NT2/D1 (cell line): ENCODE measurements at regions not wholly inside any gene's neighbourhood (a gene's known extent, or its start where the extent isn't known, plus 50 kb on each side); places are given as distances from the start of the nearest gene placed in this dataset.

Experiments used
- DNase-seq: peaks from one replicate; pipeline ENCODE4 v3.0.0-alpha.2; 2011; ENCODE audit warnings: low read depth, low spot score
- H3K27me3 ChIP-seq: 2 replicates; pipeline ENCODE4 v1.6.0; 2011; ENCODE audit warnings: mild to moderate bottlenecking; ENCODE audit not compliant: insufficient read length, insufficient read depth
- H3K36me3 ChIP-seq: 2 replicates; pipeline ENCODE4 v1.6.1; 2011; ENCODE audit warnings: mild to moderate bottlenecking, low read length, mixed read lengths; ENCODE audit not compliant: insufficient read depth, insufficient read length
- H3K4me1 ChIP-seq: 2 replicates; pipeline ENCODE4 v1.5.1; 2011; ENCODE audit not compliant: insufficient read depth, insufficient read length
- H3K4me3 ChIP-seq: 2 replicates; pipeline ENCODE4 v1.5.1; 2011; ENCODE audit warnings: low read depth; ENCODE audit not compliant: insufficient read length
- H3K9ac ChIP-seq: 2 replicates; pipeline ENCODE4 v1.6.0; 2011; ENCODE audit warnings: low read depth; ENCODE audit not compliant: insufficient read length
- H3K9me3 ChIP-seq: 2 replicates; pipeline ENCODE4 v1.5.1; 2011; ENCODE audit warnings: mild to moderate bottlenecking, low read length; ENCODE audit not compliant: insufficient read depth
- SUZ12 ChIP-seq: IDR thresholded peaks from 2 replicates; pipeline ENCODE4 v1.6.1; 2011; ENCODE audit not compliant: insufficient read length, insufficient read depth; ENCODE audit errors: extremely low read depth
- YY1 ChIP-seq: IDR thresholded peaks from 2 replicates; pipeline ENCODE4 v1.6.1; 2011; ENCODE audit not compliant: insufficient read length, insufficient read depth
- ZNF274 ChIP-seq: IDR thresholded peaks from 2 replicates; pipeline ENCODE4 v1.6.1; 2011; ENCODE audit warnings: mild to moderate bottlenecking, low read depth, low read length

DNA sequence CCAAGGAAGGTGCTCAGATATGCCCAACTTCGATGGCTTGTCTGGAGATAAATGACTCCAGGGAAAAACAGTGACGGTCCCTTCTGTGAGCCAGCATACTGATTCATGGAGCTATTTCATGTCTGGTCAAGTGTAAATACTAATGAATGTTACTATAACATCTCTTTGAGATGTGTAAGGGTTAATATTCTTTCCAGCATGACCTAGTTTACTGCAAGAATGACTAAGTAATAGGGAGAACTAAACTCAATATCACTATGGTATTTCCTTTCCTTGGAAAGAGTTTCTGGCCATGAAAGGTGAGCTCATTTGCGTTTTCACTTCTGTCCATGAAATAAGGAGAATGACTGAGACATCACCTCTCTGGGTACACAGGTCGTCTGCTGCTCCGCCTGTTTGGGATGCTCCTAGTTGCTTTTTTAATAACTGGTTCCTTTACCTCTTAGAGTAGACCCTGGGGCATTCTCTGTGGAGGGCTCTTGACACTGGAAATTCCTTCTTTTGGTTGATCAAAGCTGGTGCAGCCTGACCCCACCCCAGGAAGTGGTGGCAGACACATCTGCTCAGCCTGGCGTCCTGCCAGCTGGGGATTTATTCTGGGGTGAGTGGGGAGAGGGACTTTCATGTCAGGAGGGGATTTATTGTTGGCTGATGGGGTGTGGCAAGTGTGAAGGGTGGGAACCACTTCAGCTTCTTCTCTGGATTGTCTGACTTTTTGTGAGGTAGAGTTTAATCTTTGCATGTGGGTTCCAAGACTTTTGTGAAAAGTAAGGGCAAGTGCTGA lies 250.0 kb upstream of the MPDZ start:
- no peak for TF ChIP-seq SUZ12
- DNase-seq = no peak
- Histone ChIP-seq H3K36me3 (no peaks in the 10 kb centered on the region), H3K27me3 (no peaks in the 10 kb centered on the region), H3K9me3 (no peaks in the 10 kb centered on the region), H3K9ac (no peak overlapping the region), H3K4me1 (no peaks in the 10 kb centered on the region), H3K4me3 (no peak overlapping the region)

DNA sequence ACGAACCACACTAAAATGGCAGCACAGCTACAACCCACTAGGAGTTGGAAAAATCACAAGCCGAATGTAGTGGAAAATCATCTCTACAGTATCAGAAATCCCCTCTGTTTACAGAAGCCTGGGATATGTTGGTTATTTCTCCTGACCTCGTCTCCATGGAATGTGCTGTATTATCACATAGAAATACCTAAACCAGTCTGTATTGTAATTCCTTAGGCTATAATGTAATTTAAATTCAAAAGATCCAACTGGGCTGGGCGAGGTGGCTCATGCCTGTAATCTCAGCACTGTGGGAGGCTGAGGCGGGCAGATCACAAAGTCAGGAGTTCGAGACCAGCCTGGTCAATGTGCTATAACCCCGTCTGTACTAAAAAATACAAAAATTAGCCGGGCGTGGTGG lies 244.8 kb upstream of the MPDZ start:
- Histone ChIP-seq H3K9me3 (no peaks in the 10 kb centered on the region), H3K36me3 (no peaks in the 10 kb centered on the region), H3K4me3 (no peak overlapping the region), H3K27me3 (no peaks in the 10 kb centered on the region), H3K4me1 (no peaks in the 10 kb centered on the region), H3K9ac (no peak overlapping the region)
- TF ChIP-seq SUZ12 (no peak), ZNF274 (no peak), YY1 (no peak)
- DNase-seq = peak; percentile 32

DNA sequence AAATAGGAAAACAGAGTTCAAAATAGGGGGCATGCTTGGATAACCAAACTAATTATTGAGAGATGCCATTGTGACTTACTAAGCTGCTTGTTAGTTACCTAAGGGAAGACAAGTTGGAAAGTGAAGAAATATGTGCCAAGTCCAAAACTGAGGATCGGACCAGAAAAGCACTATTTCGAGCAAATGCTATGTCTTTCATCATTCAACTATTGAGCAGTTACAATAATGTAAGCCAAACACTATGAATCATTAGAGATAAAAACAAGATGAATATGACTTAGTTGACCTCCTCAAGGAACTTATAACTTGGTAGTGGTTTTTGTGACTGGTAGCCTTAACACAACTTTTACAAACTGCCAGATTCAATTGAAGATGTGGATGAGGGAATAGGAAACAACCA lies 240.6 kb upstream of the MPDZ start:
- Histone ChIP-seq H3K4me1 (no peaks in the 10 kb centered on the region), H3K9me3 (peaks cover 5% of the 10 kb centered on the region; the same call in 1 of the 2 replicates), H3K4me3 (no peak overlapping the region), H3K27me3 (no peaks in the 10 kb centered on the region), H3K36me3 (no peaks in the 10 kb centered on the region), H3K9ac (no peak overlapping the region)
- TF ChIP-seq YY1 (no peak), SUZ12 (no peak), ZNF274 (no peak)
- no peak for DNase-seq

DNA sequence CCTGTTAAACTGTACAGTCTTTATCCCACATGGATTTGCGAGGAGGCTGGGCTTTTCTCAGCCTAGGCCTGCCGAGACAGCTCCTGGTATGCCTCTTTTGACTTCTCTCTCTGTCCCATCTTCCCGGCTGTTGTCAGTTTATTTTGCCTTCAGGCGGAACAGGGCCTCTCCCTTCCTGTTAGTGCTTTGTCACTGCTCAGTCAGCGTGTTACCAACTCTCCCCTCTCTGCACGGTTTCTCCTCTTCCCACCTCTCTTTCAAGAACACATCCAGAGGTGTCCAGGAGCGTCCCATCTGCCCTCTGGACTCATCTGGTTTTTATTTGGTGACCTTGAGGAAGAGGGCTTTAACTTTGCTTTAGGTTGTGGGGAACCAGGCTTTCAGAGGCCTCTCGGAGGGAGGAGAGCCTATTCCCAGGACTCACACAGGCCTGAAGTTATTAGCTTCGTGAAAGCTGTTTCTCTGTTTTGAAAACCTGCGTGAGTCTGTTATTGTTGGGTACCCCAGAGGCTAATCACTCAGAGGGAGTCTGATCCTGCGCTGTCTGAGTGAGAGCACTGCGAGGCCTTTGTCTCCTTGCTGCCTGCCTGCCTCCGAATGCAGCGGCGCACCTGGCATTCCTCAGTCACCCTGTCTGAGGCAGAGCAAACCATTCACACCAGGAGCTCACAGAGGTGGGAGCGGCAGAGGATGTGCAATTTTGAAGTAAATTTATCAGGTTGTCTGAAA lies 234.4 kb upstream of the MPDZ start:
- peak; percentile 22 for DNase-seq
- H3K9ac ChIP-seq = peak overlapping the region; percentile 68
- H3K9me3 ChIP-seq = peaks cover 5% of the 10 kb centered on the region; the same call in 1 of the 2 replicates
- no peaks in the 10 kb centered on the region for H3K4me1 ChIP-seq
- H3K27me3 ChIP-seq = no peaks in the 10 kb centered on the region
- H3K36me3 ChIP-seq = no peaks in the 10 kb centered on the region
- no peak overlapping the region for H3K4me3 ChIP-seq
- no peak for TF ChIP-seq SUZ12
- TF ChIP-seq YY1 = no peak
- no peak for TF ChIP-seq ZNF274

DNA sequence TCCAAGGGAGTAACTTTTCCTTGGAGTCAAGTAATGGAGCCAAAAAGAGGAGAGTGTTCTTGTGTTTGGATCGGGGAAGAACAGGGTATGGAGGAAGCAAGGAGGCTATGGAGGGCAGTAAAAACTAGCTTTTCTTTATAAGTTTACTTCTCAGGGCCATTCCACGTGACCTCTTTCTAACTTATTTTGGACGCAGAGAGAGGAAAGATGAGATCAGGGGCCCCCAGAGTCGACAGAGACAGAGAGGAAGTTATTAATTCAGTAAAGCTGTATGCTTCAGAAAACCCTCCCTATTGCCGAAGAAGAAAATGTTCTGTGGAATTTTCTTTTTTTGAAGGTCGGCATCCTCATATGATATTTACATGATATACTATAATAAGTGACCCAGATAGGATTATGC lies 233.8 kb upstream of the MPDZ start:
- no peak for TF ChIP-seq YY1
- TF ChIP-seq SUZ12 = no peak
- no peak for TF ChIP-seq ZNF274
- H3K4me1 ChIP-seq = no peaks in the 10 kb centered on the region
- H3K9me3 ChIP-seq = peaks cover 5% of the 10 kb centered on the region; the same call in 1 of the 2 replicates
- H3K27me3 ChIP-seq = no peaks in the 10 kb centered on the region
- DNase-seq = no peak
- peak overlapping the region; percentile 68 for H3K9ac ChIP-seq
- no peaks in the 10 kb centered on the region for H3K36me3 ChIP-seq
- no peak overlapping the region for H3K4me3 ChIP-seq

DNA sequence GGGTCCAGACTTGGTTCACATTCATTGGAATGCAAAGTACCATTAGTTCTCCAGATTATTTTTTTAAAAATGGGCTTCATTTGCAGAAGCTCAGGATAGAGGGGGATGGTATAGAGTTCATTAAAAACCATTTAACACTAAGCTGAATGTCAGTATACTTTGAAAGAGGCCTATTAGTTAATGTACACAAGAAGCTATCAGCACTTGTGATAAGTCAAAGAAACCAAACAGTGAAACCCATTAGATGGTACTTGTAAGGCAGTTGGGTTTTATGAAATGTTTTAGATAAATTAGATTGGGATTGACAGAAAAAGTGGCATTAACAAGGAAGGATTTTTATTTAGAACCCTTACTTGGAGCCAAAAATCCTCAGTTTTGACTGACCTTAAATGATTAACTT lies 229.2 kb upstream of the MPDZ start:
- no peaks in the 10 kb centered on the region for H3K4me1 ChIP-seq
- H3K36me3 ChIP-seq = no peaks in the 10 kb centered on the region
- H3K27me3 ChIP-seq = no peaks in the 10 kb centered on the region
- no peak overlapping the region for H3K4me3 ChIP-seq
- no peak for DNase-seq
- H3K9me3 ChIP-seq = no peaks in the 10 kb centered on the region
- no peak overlapping the region for H3K9ac ChIP-seq
- TF ChIP-seq ZNF274 (no peak), YY1 (no peak), SUZ12 (no peak)

DNA sequence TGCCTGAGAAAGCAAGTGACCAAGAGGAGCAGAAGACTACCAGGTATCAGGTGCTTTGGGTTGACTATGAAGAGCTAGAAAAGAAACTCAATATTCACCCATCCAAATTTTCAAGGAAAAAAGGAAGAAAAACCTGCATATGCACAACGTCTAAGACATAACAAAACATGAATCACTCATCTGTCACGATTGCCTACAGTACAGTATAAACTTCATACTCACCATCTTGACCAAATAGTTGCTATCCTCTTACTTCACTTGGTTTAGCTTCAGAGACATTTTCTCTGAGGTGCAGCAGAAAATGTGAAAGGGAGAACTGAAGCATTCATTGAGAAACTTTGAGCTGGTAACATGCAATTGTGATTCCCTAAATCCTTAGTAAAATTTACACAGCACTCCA lies 228.6 kb upstream of the MPDZ start:
- no peak for TF ChIP-seq SUZ12
- TF ChIP-seq YY1 = no peak
- no peak for TF ChIP-seq ZNF274

More for the DNA sequence above, 228.6 kb upstream of the MPDZ start:
- Histone ChIP-seq H3K9ac (no peak overlapping the region), H3K36me3 (no peaks in the 10 kb centered on the region), H3K4me1 (no peaks in the 10 kb centered on the region), H3K4me3 (no peak overlapping the region), H3K9me3 (no peaks in the 10 kb centered on the region), H3K27me3 (no peaks in the 10 kb centered on the region)
- no peak for DNase-seq
